Central memory CD8-positive, alpha-beta T cell (primary cell): ENCODE measurements at regions not wholly inside any gene's neighbourhood (a gene's known extent, or its start where the extent isn't known, plus 50 kb on each side); places are given as distances from the start of the nearest gene placed in this dataset.
"Not testable (repeated sequence)": the region's sequence is repeated elsewhere in the genome, so short reads cannot be mapped to it uniquely, and the experiment has no call there.

ENCODE experiments used
- ATAC-seq: fragments of 150-1000 bp; cut with Tn5 transposase; replicated peaks from 2 replicates; pipeline ENCODE4 v1.10.0; 2022; ENCODE audit warnings: mild to moderate bottlenecking, moderate FRiP score, moderate number of reproducible peaks; ENCODE audit not compliant: poor library complexity, severe bottlenecking; ENCODE audit errors: extremely low read depth
- DNase-seq, 2 donors: peaks; one replicate each; pipeline ENCODE4 v3.0.0; 2021; ENCODE audit warnings: low spot score in 2 of 2
- H3K27ac Mint-ChIP-seq: one replicate; pipeline ENCODE4 v1.8.0; 2022; ENCODE audit warnings: low read depth, mild to moderate bottlenecking, moderate library complexity, mixed read lengths
- H3K27me3 Mint-ChIP-seq: one replicate; pipeline ENCODE4 v1.8.0; 2022; ENCODE audit warnings: mixed read lengths
- H3K36me3 Mint-ChIP-seq: one replicate; pipeline ENCODE4 v1.8.0; 2022; ENCODE audit warnings: mild to moderate bottlenecking, moderate library complexity, mixed read lengths; ENCODE audit not compliant: insufficient read depth
- H3K4me1 Mint-ChIP-seq: one replicate; pipeline ENCODE4 v1.8.0; 2022; ENCODE audit warnings: mixed read lengths
- H3K4me3 Mint-ChIP-seq: one replicate; pipeline ENCODE4 v1.8.0; 2022; ENCODE audit warnings: mild to moderate bottlenecking, moderate library complexity, mixed read lengths
- H3K9me3 Mint-ChIP-seq: one replicate; pipeline ENCODE4 v1.8.0; 2022; ENCODE audit warnings: mixed read lengths

GRCh38 chr20:4328541-4328940 lies 79.5 kb upstream of the ADRA1D start:
- H3K9me3 Mint-ChIP-seq = no peaks in the 10 kb centered on the region

GRCh38 chr20:4327956-4328355 lies 78.9 kb upstream of the ADRA1D start:
- no peak overlapping the region for H3K27ac Mint-ChIP-seq
- no peak overlapping the region for H3K4me3 Mint-ChIP-seq
- H3K36me3 Mint-ChIP-seq = no peaks in the 10 kb centered on the region
- ATAC-seq (no peak), DNase-seq (no peak)
- no peaks in the 10 kb centered on the region for H3K9me3 Mint-ChIP-seq
- H3K4me1 Mint-ChIP-seq = no peaks in the 10 kb centered on the region
- peaks cover 86% of the 10 kb centered on the region for H3K27me3 Mint-ChIP-seq

More at GRCh38 chr20:4328541-4328940, 79.5 kb upstream of the ADRA1D start:
- Mint-ChIP-seq H3K4me1 (no peaks in the 10 kb centered on the region), H3K27me3 (peaks cover 86% of the 10 kb centered on the region), H3K36me3 (no peaks in the 10 kb centered on the region), H3K4me3 (no peak overlapping the region), H3K27ac (no peak overlapping the region)
- DNase-seq (no peak), ATAC-seq (no peak)

- Mint-ChIP-seq H3K4me1 (no peaks in the 10 kb centered on the region), H3K36me3 (no peaks in the 10 kb centered on the region), H3K27me3 (peaks cover 82% of the 10 kb centered on the region), H3K9me3 (no peaks in the 10 kb centered on the region), H3K4me3 (no peak overlapping the region), H3K27ac (no peak overlapping the region)
- no peak for ATAC-seq
- no peak for DNase-seq
Measured at GRCh38 chr20:4326195-4327065, 77.3 kb upstream of the ADRA1D start.

- Mint-ChIP-seq H3K4me3 (no peak overlapping the region), H3K36me3 (no peaks in the 10 kb centered on the region), H3K9me3 (no peaks in the 10 kb centered on the region), H3K27me3 (peaks cover 84% of the 10 kb centered on the region), H3K4me1 (no peaks in the 10 kb centered on the region), H3K27ac (no peak overlapping the region)
- ATAC-seq = no peak
- no peak for DNase-seq
Measured at GRCh38 chr20:4325548-4326187, 76.6 kb upstream of the ADRA1D start.

GRCh38 chr20:4324611-4325243 lies 75.6 kb upstream of the ADRA1D start:
- H3K4me3 Mint-ChIP-seq = no peak overlapping the region
- H3K36me3 Mint-ChIP-seq = peaks cover 2% of the 10 kb centered on the region
- no peak overlapping the region for H3K27ac Mint-ChIP-seq
- DNase-seq (no peak), ATAC-seq (no peak)
- H3K4me1 Mint-ChIP-seq = no peaks in the 10 kb centered on the region
- H3K9me3 Mint-ChIP-seq = no peaks in the 10 kb centered on the region
- peaks cover 89% of the 10 kb centered on the region for H3K27me3 Mint-ChIP-seq

- Mint-ChIP-seq H3K27ac (no peak overlapping the region), H3K36me3 (peaks cover 2% of the 10 kb centered on the region), H3K27me3 (peaks cover 68% of the 10 kb centered on the region), H3K4me3 (no peak overlapping the region), H3K4me1 (no peaks in the 10 kb centered on the region), H3K9me3 (no peaks in the 10 kb centered on the region)
- no peak for ATAC-seq
- DNase-seq = no peak
Measured at GRCh38 chr20:4322499-4322898, 73.4 kb upstream of the ADRA1D start.

GRCh38 chr20:4320291-4320690 lies 71.2 kb upstream of the ADRA1D start:
- Mint-ChIP-seq H3K27ac (no peak overlapping the region), H3K4me3 (no peak overlapping the region), H3K27me3 (peaks cover 46% of the 10 kb centered on the region)

GRCh38 chr20:4318891-4319290 lies 69.8 kb upstream of the ADRA1D start:
- no peaks in the 10 kb centered on the region for H3K9me3 Mint-ChIP-seq
- H3K4me1 Mint-ChIP-seq = no peaks in the 10 kb centered on the region

More at GRCh38 chr20:4320291-4320690, 71.2 kb upstream of the ADRA1D start:
- DNase-seq = no peak
- H3K4me1 Mint-ChIP-seq = no peaks in the 10 kb centered on the region
- no peaks in the 10 kb centered on the region for H3K9me3 Mint-ChIP-seq
- no peak for ATAC-seq
- peaks cover 2% of the 10 kb centered on the region for H3K36me3 Mint-ChIP-seq

GRCh38 chr20:4310616-4311015 lies 61.5 kb upstream of the ADRA1D start:
- not testable (repeated sequence) for H3K4me1 Mint-ChIP-seq, DNase-seq, ATAC-seq, H3K4me3 Mint-ChIP-seq, H3K9me3 Mint-ChIP-seq, H3K36me3 Mint-ChIP-seq, H3K27ac Mint-ChIP-seq
- H3K27me3 Mint-ChIP-seq = peaks cover 45% of the 10 kb centered on the region

More at GRCh38 chr20:4318891-4319290, 69.8 kb upstream of the ADRA1D start:
- Mint-ChIP-seq H3K27me3 (peaks cover 42% of the 10 kb centered on the region), H3K36me3 (peaks cover 2% of the 10 kb centered on the region), H3K4me3 (no peak overlapping the region), H3K27ac (no peak overlapping the region)
- ATAC-seq = no peak
- no peak for DNase-seq

- peaks cover 2% of the 10 kb centered on the region for H3K9me3 Mint-ChIP-seq
- ATAC-seq (no peak), DNase-seq (no peak)
- H3K4me3 Mint-ChIP-seq = no peak overlapping the region
- no peaks in the 10 kb centered on the region for H3K36me3 Mint-ChIP-seq
- H3K27ac Mint-ChIP-seq = no peak overlapping the region
- no peaks in the 10 kb centered on the region for H3K4me1 Mint-ChIP-seq
- peaks cover 50% of the 10 kb centered on the region for H3K27me3 Mint-ChIP-seq
Measured at GRCh38 chr20:4306206-4306605, 57.1 kb upstream of the ADRA1D start.

GRCh38 chr20:4305091-4305490 lies 56.0 kb upstream of the ADRA1D start:
- no peak overlapping the region for H3K4me3 Mint-ChIP-seq
- H3K9me3 Mint-ChIP-seq = no peaks in the 10 kb centered on the region
- peaks cover 61% of the 10 kb centered on the region for H3K27me3 Mint-ChIP-seq
- H3K4me1 Mint-ChIP-seq = no peaks in the 10 kb centered on the region
- H3K27ac Mint-ChIP-seq = no peak overlapping the region
- no peak for DNase-seq
- no peaks in the 10 kb centered on the region for H3K36me3 Mint-ChIP-seq
- no peak for ATAC-seq

- peaks cover 66% of the 10 kb centered on the region for H3K27me3 Mint-ChIP-seq
- no peaks in the 10 kb centered on the region for H3K36me3 Mint-ChIP-seq
- H3K4me1 Mint-ChIP-seq = no peaks in the 10 kb centered on the region
- no peak overlapping the region for H3K4me3 Mint-ChIP-seq
- H3K9me3 Mint-ChIP-seq = no peaks in the 10 kb centered on the region
- DNase-seq = no peak
- no peak for ATAC-seq
- H3K27ac Mint-ChIP-seq = no peak overlapping the region
Measured at GRCh38 chr20:4304601-4305000, 55.5 kb upstream of the ADRA1D start.
